ENCODE measurements at regions not wholly inside any gene's neighbourhood (a gene's known extent, or its start where the extent isn't known, plus 50 kb on each side); places are given as distances from the start of the nearest gene placed in this dataset.

- peaks cover 0 to 6% of the 10 kb centered on the region in 2 experiments; a peak in 1 of 4 replicates for H3K4me1 Mint-ChIP-seq
- H3K9ac ChIP-seq (ENCODE audit: extremely low read depth, insufficient read length, low read length), result no peak overlapping the region
- no peak overlapping the region for H2BK5ac ChIP-seq (ENCODE audit: insufficient read length, low read length)
- no peak overlapping the region for H3K27ac ChIP-seq (ENCODE audit: insufficient read length, low read depth, low read length)
- H4K20me1 ChIP-seq (ENCODE audit: control insufficient read depth, insufficient read depth, insufficient read length), result no peaks in the 10 kb centered on the region
- no peaks in the 10 kb centered on the region for H3K36me3 Mint-ChIP-seq (ENCODE audit: insufficient read depth in 1 of 3, low read depth in 3 of 3)
- no CpG with 5 or more reads among the region's 3 CpGs for WGBS (ENCODE audit: extremely low coverage, insufficient read length, low lambda C conversion rate)
- H2BK12ac ChIP-seq (ENCODE audit: insufficient read length, low read depth, low read length), result no peak overlapping the region
- no peak overlapping the region for H2BK20ac ChIP-seq (ENCODE audit: low read depth, low read length, poor library complexity, severe bottlenecking)
- no peak overlapping the region for H4K8ac ChIP-seq (replicated peaks; ENCODE audit: insufficient read length, low read depth, low read length)
- H4K5ac ChIP-seq (ENCODE audit: insufficient read length, low read depth, low read length), result no peak overlapping the region
- H4K91ac ChIP-seq (ENCODE audit: insufficient read length, low read depth, low read length), result no peak overlapping the region
- no peak overlapping the region for H3K18ac ChIP-seq (ENCODE audit: insufficient read length, low read depth, low read length)
- H3K27ac Mint-ChIP-seq, result no peak overlapping the region
- peaks cover 0 to 5% of the 10 kb centered on the region in 2 experiments; a peak in 4 of 5 replicates for H3K9me3 Mint-ChIP-seq
- H3K4me1 ChIP-seq (ENCODE audit: insufficient read depth, low read length), result no peaks in the 10 kb centered on the region
- H2AK5ac ChIP-seq (ENCODE audit: insufficient read length, low read length), result no peak overlapping the region
- no peaks in the 10 kb centered on the region for H3K23me2 ChIP-seq (ENCODE audit: insufficient read length, low read depth, low read length, poor library complexity, severe bottlenecking)
- H3K23ac ChIP-seq (ENCODE audit: insufficient read length, low read depth, low read length), result no peak overlapping the region
- no peaks in the 10 kb centered on the region for H3K79me1 ChIP-seq (ENCODE audit: insufficient read depth, low read depth, low read length, poor library complexity, severe bottlenecking)
- H3K27me3 Mint-ChIP-seq (ENCODE audit: low read depth), result peaks cover 27% of the 10 kb centered on the region
- no peak overlapping the region for H3T11ph ChIP-seq (ENCODE audit: low read length)
- H3K4me2 ChIP-seq (ENCODE audit: insufficient read depth, insufficient read length, low read length), result no peak overlapping the region
- no peaks in the 10 kb centered on the region for H3K9me3 ChIP-seq (ENCODE audit: control insufficient read depth, low read depth, low read length)
- H3K56ac ChIP-seq (ENCODE audit: insufficient read length, low read depth, low read length), result no peak overlapping the region
- H3K4me3 Mint-ChIP-seq, result no peak overlapping the region
- DNase-seq, result no peak
- no peak overlapping the region for H3K14ac ChIP-seq (ENCODE audit: insufficient read depth, low read length)
- no peak overlapping the region for H3K4ac ChIP-seq (ENCODE audit: low read depth, low read length)
- H2BK15ac ChIP-seq (ENCODE audit: low read depth, low read length), result no peak overlapping the region
- no peak for TF ChIP-seq CTCF (conservative IDR thresholded peaks at IDR 0.05)
- no peak overlapping the region for H2BK120ac ChIP-seq (ENCODE audit: low read depth, low read length, poor library complexity, severe bottlenecking)
- no peaks in the 10 kb centered on the region for H3K79me2 ChIP-seq (ENCODE audit: insufficient read depth, low read length)
- no peaks in the 10 kb centered on the region for H3K27me3 ChIP-seq (ENCODE audit: insufficient read depth, low read length)
- no peak overlapping the region for H2AFZ ChIP-seq (ENCODE audit: low read length)
Observed at GRCh38 chrX:131146702-131147101, 88.6 kb downstream of the ARHGAP36 start.

All from H9 (cell line).